Ovary (tissue), 3 donors: ENCODE measurements at regions not wholly inside any gene's neighbourhood (a gene's known extent, or its start where the extent isn't known, plus 50 kb on each side); places are given as distances from the start of the nearest gene placed in this dataset.

ENCODE experiments used
- POLR2A ChIP-seq: fragments of 450-650 bp; IDR thresholded peaks from one replicate; pipeline ENCODE4 v1.6.1; 2017; ENCODE audit warnings: antibody characterized with exemption, mild to moderate bottlenecking, moderate library complexity
- TF ChIP-seq, protein P1 (sequence below), 3 donors: fragments of 450-650 bp in 2 of 3; fragments of 200-600 bp in 1 of 3; IDR thresholded peaks; one replicate each; pipeline versions ENCODE4 v1.5.1 to v1.8.0; 2016 to 2022; ENCODE audit warnings: antibody characterized with exemption in 3 of 3, mild to moderate bottlenecking in 1 of 3
- donor health status: DM: no; HTN: no; CAD: no.

DNA sequence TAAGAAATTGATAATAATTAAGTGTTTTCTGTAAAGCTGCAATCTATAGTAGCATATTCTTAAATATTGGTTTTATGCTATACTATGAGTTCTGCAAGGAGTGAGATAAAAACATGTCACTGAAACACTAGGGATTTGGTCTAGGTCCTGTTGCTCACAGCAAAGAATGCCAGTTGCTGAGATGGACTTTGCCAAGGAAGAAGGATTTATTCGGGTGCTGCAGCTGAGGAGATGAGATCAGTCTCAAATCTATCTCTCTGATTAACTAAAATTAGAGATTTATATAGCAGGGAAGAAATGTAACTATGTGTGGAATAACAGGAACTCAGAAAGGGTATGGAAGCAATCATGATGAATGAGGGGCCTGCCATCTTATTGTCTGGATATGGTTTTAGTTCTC is 1569.9 kb downstream of the PCDH7 start:
- TF ChIP-seq, protein P1, sequence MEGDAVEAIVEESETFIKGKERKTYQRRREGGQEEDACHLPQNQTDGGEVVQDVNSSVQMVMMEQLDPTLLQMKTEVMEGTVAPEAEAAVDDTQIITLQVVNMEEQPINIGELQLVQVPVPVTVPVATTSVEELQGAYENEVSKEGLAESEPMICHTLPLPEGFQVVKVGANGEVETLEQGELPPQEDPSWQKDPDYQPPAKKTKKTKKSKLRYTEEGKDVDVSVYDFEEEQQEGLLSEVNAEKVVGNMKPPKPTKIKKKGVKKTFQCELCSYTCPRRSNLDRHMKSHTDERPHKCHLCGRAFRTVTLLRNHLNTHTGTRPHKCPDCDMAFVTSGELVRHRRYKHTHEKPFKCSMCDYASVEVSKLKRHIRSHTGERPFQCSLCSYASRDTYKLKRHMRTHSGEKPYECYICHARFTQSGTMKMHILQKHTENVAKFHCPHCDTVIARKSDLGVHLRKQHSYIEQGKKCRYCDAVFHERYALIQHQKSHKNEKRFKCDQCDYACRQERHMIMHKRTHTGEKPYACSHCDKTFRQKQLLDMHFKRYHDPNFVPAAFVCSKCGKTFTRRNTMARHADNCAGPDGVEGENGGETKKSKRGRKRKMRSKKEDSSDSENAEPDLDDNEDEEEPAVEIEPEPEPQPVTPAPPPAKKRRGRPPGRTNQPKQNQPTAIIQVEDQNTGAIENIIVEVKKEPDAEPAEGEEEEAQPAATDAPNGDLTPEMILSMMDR (IDR thresholded peaks at IDR 0.05) = no peak
- TF ChIP-seq POLR2A = no peak
